ENCODE measurements at regions not wholly inside any gene's neighbourhood (a gene's known extent, or its start where the extent isn't known, plus 50 kb on each side); places are given as distances from the start of the nearest gene placed in this dataset.
A peak's percentile ranks its signal among the peaks of the same experiment; 100 is the strongest.

DNA sequence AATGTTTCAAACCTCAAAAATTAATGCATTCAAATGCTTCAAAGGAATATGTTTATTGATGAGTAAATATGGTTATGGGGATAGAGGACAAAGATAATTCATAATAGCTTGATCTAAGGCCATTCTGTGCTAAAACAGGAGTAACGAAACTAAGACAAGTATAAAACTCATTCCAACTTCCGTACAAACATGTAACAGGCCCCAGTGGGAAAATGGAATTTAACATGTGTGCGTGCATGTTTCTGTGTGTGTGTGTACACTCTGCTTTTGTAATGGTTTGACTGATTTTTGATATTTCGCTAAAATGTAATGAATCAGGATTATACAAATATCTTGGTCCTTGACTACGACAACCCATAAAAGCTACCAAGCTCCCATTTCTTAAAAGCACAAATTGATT is 91.0 kb downstream of the KLF12 start:
- Mint-ChIP-seq H3K4me3 (no peak overlapping the region), H3K36me3 (ENCODE audit: low read depth) (peaks cover 14% of the 10 kb centered on the region), H3K9me3 (ENCODE audit: insufficient read depth) (no peaks in the 10 kb centered on the region), H3K27ac (no peak overlapping the region), H3K4me1 (ENCODE audit: low read depth) (peaks cover 17% of the 10 kb centered on the region), H3K27me3 (ENCODE audit: low read depth) (no peaks in the 10 kb centered on the region)
- DNase-seq (no peak), ATAC-seq (no peak)
- POLR2A ChIA-PET = no interaction called here
- CTCF ChIA-PET = interaction anchor here (1.1 to 2.6 kb wide), 3 partner anchors 12 to 244 kb away, joined by 3 to 5 read pairs (median 4); no protein-coding TSS in a partner anchor

DNA sequence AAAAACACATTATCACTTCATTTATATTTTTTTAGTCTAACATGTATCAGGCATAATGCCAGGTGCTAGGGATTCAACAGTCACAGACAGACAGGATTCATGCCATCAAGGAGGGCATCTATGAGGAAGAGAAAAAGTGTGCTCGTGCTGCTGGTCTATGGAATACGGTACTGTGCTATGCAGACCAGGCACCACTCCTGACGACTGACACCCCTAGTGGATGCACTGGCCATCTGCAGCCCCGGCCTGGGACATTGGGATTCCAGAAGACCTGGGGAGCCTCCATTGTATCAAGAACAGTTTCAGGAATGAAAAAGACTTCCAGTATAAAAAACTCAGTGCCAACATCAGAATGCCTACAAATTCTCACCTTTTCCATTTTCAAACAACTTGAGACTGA is 94.0 kb downstream of the KLF12 start:
- no peak for ATAC-seq
- Mint-ChIP-seq H3K4me1 (ENCODE audit: low read depth) (peaks cover 37% of the 10 kb centered on the region), H3K27ac (no peak overlapping the region), H3K9me3 (ENCODE audit: insufficient read depth) (no peaks in the 10 kb centered on the region), H3K36me3 (ENCODE audit: low read depth) (peaks cover 15% of the 10 kb centered on the region), H3K4me3 (no peak overlapping the region), H3K27me3 (ENCODE audit: low read depth) (no peaks in the 10 kb centered on the region)
- no peak for DNase-seq
- POLR2A ChIA-PET = interaction anchor here (0.6 kb wide), 1 partner anchor 1561 kb away, joined by 3 read pairs; no protein-coding TSS in a partner anchor
- CTCF ChIA-PET = interaction anchor here (0.7 to 1.7 kb wide), 5 partner anchors 17 to 211 kb away, joined by 3 to 4 read pairs (median 3); no protein-coding TSS in a partner anchor

DNA sequence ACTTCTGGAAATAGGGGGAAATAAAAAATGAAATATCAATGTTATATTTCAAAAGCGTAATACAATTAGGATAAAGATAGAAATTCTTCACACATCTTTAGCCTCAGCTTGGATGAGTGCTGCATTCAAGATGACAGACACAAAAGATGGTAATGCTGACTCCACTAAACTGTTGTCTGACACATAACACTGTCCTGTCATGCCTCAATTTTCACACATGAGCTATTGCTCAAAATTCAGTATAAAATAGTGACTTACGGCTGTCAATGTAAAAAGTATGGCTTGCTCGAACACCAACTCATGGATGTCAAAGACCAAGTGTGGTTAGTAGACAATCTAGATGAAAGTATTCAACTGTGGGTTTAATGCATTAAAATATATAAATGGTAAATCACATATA is 94.5 kb downstream of the KLF12 start:
- Mint-ChIP-seq H3K36me3 (ENCODE audit: low read depth) (peaks cover 16% of the 10 kb centered on the region), H3K4me3 (no peak overlapping the region), H3K9me3 (ENCODE audit: insufficient read depth) (no peaks in the 10 kb centered on the region), H3K27me3 (ENCODE audit: low read depth) (no peaks in the 10 kb centered on the region), H3K4me1 (ENCODE audit: low read depth) (peaks cover 39% of the 10 kb centered on the region), H3K27ac (no peak overlapping the region)
- no peak for DNase-seq
- ChIA-PET CTCF (interaction anchor here (1.0 kb wide), 1 partner anchor 10 kb away, joined by 4 read pairs; no protein-coding TSS in a partner anchor), POLR2A (no interaction called here)
- no peak for ATAC-seq

DNA sequence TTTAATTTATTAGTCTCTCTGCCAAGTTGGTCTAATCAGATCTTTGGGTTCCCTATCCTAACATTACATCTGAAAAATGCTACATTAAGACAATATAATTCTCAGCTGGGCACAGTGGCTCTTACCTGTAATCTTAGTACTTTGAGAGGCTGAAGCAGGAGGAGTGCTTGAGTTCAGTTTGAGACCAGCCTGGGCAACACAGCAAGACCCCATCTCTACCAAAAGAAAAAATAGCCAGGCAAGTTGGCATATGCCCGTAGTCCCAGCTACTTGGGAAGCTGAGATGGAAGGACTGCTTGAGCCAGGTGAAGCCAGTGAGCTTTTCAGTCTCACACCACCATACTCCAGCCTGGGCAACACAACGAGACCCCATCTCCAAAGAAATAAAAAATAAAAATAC is 95.0 kb downstream of the KLF12 start:
- DNase-seq = no peak
- ChIA-PET POLR2A (interaction anchor here (0.7 kb wide), 1 partner anchor 96 kb away, joined by 3 read pairs; no protein-coding TSS in a partner anchor), CTCF (interaction anchor here (0.6 to 1.0 kb wide), 3 partner anchors 10 to 94 kb away, joined by 3 to 4 read pairs (median 3); no protein-coding TSS in a partner anchor)
- Mint-ChIP-seq H3K36me3 (ENCODE audit: low read depth) (peaks cover 14% of the 10 kb centered on the region), H3K27ac (no peak overlapping the region), H3K4me1 (ENCODE audit: low read depth) (peaks cover 37% of the 10 kb centered on the region), H3K4me3 (no peak overlapping the region), H3K27me3 (ENCODE audit: low read depth) (no peaks in the 10 kb centered on the region), H3K9me3 (ENCODE audit: insufficient read depth) (no peaks in the 10 kb centered on the region)
- ATAC-seq = no peak

DNA sequence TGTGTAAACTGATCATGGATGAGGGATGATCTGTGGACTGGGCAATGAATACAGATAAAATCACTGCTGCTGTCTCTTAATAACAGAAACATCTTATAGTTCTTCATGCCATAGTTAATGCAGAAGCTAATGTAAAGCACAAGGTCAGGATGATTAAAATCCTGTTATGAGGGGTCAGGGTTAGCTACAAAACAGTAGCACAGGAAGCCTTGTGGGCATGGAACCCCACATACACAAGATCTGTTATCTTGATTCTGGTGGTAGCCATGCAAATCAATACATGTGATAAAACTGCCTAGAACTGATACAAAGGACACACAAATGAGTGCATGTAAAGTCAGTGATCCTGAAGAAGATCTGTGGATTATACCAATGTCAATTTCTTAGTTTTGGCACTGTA is 96.4 kb downstream of the KLF12 start:
- DNase-seq (peak; percentile 29), ATAC-seq (peak; percentile 70)
- no peak overlapping the region for H3K4me3 Mint-ChIP-seq
- ChIA-PET CTCF (interaction anchor here (1.6 to 3.3 kb wide), 2 partner anchors 10 to 13 kb away, joined by 7 to 10 read pairs; no protein-coding TSS in a partner anchor), POLR2A (no interaction called here)
- no peaks in the 10 kb centered on the region for H3K27me3 Mint-ChIP-seq (ENCODE audit: low read depth)
- H3K9me3 Mint-ChIP-seq (ENCODE audit: insufficient read depth) = no peaks in the 10 kb centered on the region
- peaks cover 34% of the 10 kb centered on the region for H3K4me1 Mint-ChIP-seq (ENCODE audit: low read depth)
- no peak overlapping the region for H3K27ac Mint-ChIP-seq
- H3K36me3 Mint-ChIP-seq (ENCODE audit: low read depth) = peaks cover 10% of the 10 kb centered on the region

DNA sequence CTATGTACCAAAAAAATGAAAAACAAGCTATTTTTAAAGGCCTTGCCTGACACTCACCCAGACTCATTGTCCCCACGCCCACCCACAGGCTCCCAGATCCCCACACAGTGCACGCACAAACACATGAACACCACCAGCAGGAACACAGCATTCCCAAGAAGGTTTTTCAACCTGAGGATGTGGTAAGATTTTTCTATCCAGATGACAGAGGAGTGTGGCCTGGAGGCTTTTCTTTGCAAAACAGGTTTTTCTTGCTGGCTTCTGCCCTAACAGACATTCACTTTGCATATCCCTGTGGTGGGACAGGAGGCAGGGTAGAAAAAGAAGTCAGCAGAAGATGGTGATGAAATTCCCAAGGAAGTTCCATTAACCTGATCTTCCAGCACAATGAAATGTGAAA is 97.8 kb downstream of the KLF12 start:
- ChIA-PET POLR2A (no interaction called here), CTCF (interaction anchor here (3.3 kb wide), 1 partner anchor 11 kb away, joined by 10 read pairs; no protein-coding TSS in a partner anchor)

DNA sequence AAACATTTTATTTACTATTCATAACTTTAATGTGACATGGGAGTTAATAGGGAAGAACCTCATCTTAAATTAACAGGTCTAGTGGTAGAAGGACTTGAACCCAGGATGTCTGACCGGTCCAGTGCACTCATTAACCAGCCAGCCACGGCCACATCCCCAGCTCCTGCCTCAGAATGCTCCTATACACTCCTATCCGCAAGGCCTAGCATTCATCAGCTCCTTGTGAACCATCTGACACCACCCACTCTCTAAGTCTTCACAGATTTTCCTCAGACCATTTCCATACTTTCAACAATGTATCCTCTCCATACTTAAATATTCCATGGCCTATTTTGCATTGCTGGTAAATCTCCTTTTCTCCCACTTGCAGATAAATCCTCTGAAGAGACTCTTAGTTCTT is 98.3 kb downstream of the KLF12 start:
- ATAC-seq = no peak
- POLR2A ChIA-PET = no interaction called here
- CTCF ChIA-PET = interaction anchor here (0.9 to 3.3 kb wide), 3 partner anchors 11 to 251 kb away, joined by 3 to 10 read pairs (median 4); no protein-coding TSS in a partner anchor
- no peaks in the 10 kb centered on the region for H3K27me3 Mint-ChIP-seq (ENCODE audit: low read depth)
- peaks cover 7% of the 10 kb centered on the region for H3K9me3 Mint-ChIP-seq (ENCODE audit: insufficient read depth)
- H3K27ac Mint-ChIP-seq = no peak overlapping the region
- DNase-seq = no peak
- peaks cover 34% of the 10 kb centered on the region for H3K4me1 Mint-ChIP-seq (ENCODE audit: low read depth)
- no peak overlapping the region for H3K4me3 Mint-ChIP-seq
- H3K36me3 Mint-ChIP-seq (ENCODE audit: low read depth) = peaks cover 16% of the 10 kb centered on the region

More for the DNA sequence above, 97.8 kb downstream of the KLF12 start:
- peaks cover 3% of the 10 kb centered on the region for H3K9me3 Mint-ChIP-seq (ENCODE audit: insufficient read depth)
- H3K4me1 Mint-ChIP-seq (ENCODE audit: low read depth) = peaks cover 36% of the 10 kb centered on the region
- H3K27ac Mint-ChIP-seq = no peak overlapping the region
- no peak overlapping the region for H3K4me3 Mint-ChIP-seq
- H3K36me3 Mint-ChIP-seq (ENCODE audit: low read depth) = peaks cover 14% of the 10 kb centered on the region
- ATAC-seq (no peak), DNase-seq (no peak)
- H3K27me3 Mint-ChIP-seq (ENCODE audit: low read depth) = no peaks in the 10 kb centered on the region

DNA sequence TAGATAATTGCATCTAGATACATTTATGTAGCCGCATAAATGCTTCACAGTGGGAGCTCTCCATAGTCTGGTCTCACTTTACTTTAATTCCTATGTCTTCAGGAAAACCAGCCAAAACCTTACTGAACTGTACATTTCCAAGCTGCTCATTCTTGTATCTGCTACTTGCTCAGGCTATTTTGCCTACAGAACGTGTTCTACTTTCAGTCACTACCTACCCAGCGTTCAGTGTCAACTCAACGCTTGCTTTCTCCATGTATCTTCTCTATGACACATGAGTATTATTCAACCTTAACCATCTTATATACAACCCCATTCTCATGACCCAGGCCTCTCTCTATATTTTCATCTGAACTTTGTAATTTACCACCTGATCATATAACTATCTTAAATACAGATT is 101.9 kb downstream of the KLF12 start:
- Mint-ChIP-seq H3K4me1 (ENCODE audit: low read depth) (peaks cover 37% of the 10 kb centered on the region), H3K36me3 (ENCODE audit: low read depth) (peaks cover 20% of the 10 kb centered on the region), H3K27me3 (ENCODE audit: low read depth) (no peaks in the 10 kb centered on the region), H3K4me3 (no peak overlapping the region), H3K9me3 (ENCODE audit: insufficient read depth) (peaks cover 7% of the 10 kb centered on the region), H3K27ac (no peak overlapping the region)
- no peak for DNase-seq
- ChIA-PET POLR2A (no interaction called here), CTCF (interaction anchor here (1.0 to 1.1 kb wide), 2 partner anchors 12 to 254 kb away, joined by 4 read pairs; no protein-coding TSS in a partner anchor)
- no peak for ATAC-seq

DNA sequence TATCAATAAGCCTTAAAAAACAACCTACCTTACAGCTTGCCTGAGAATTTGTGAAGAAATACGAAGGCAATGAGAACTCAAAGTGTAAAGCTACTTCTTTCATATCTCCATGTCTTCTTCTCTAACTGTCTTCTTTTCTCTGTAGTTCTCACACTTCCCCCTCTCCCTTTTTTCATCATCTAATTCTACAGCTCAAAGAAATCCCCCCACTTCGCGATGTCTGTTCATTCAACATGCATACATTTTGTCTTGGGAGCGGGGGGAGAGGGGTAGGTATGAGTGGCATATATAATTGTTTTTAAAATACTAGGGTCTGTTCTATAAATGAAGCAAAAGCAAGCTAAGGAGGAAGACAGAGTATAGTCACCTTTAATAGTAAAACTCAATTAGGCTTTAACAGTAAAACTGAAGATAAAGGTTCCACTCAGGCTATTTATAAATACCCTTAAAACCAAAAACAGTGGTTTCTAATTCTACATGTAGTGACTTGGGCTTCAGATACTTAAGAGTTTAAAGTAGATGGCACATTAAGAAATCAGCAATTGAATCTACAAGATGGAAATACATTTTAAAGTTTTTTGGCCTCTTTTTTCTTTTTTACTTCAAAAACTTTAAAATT is 106.9 kb downstream of the KLF12 start:
- POLR2A ChIA-PET = interaction anchor here (0.6 to 1.6 kb wide), 7 partner anchors 28 to 261 kb away, joined by 3 to 14 read pairs (median 4); no protein-coding TSS in a partner anchor
- Mint-ChIP-seq H3K9me3 (ENCODE audit: insufficient read depth) (peaks cover 16% of the 10 kb centered on the region), H3K4me3 (peak overlapping the region; percentile 71), H3K27ac (peak overlapping the region; percentile 91), H3K27me3 (ENCODE audit: low read depth) (no peaks in the 10 kb centered on the region), H3K4me1 (ENCODE audit: low read depth) (peaks cover 43% of the 10 kb centered on the region), H3K36me3 (ENCODE audit: low read depth) (peaks cover 38% of the 10 kb centered on the region)
- CTCF ChIA-PET = interaction anchor here (0.7 to 1.3 kb wide), 5 partner anchors 35 to 260 kb away, joined by 3 to 9 read pairs (median 4); partner anchors contain the start of gene KLF12
- peak; percentile 32 for ATAC-seq
- no peak for DNase-seq

DNA sequence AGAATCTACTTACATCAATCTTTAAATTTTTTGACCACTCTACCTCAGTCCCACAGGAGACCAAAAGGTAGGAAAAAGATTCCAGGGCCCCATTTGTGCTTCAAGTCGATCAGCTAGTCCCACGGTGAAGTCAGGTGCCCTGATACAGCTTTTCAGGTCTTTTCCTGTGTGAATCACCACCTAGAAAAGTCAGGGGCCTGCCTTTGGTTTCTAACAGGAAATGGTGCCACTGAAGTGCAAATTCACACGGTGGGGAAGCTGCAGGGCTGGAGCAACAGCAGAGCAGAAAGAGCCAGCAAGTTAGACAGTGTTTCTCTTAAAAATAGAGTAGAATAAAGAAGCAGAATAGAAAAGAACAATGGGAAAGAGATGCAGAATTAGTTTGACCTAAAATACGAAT is 107.5 kb downstream of the KLF12 start:
- DNase-seq (peak; percentile 81), ATAC-seq (peak; percentile 98)
- ChIA-PET POLR2A (interaction anchor here (0.6 to 1.6 kb wide), 9 partner anchors 27 to 262 kb away, joined by 3 to 14 read pairs (median 4); no protein-coding TSS in a partner anchor), CTCF (interaction anchor here (0.7 to 1.3 kb wide), 5 partner anchors 36 to 260 kb away, joined by 3 to 9 read pairs (median 4); partner anchors contain the start of gene KLF12)
- peaks cover 21% of the 10 kb centered on the region for H3K9me3 Mint-ChIP-seq (ENCODE audit: insufficient read depth)
- peaks cover 43% of the 10 kb centered on the region for H3K4me1 Mint-ChIP-seq (ENCODE audit: low read depth)
- no peaks in the 10 kb centered on the region for H3K27me3 Mint-ChIP-seq (ENCODE audit: low read depth)
- peaks cover 41% of the 10 kb centered on the region for H3K36me3 Mint-ChIP-seq (ENCODE audit: low read depth)
- peak overlapping the region; percentile 71 for H3K4me3 Mint-ChIP-seq
- peak overlapping the region; percentile 91 for H3K27ac Mint-ChIP-seq

DNA sequence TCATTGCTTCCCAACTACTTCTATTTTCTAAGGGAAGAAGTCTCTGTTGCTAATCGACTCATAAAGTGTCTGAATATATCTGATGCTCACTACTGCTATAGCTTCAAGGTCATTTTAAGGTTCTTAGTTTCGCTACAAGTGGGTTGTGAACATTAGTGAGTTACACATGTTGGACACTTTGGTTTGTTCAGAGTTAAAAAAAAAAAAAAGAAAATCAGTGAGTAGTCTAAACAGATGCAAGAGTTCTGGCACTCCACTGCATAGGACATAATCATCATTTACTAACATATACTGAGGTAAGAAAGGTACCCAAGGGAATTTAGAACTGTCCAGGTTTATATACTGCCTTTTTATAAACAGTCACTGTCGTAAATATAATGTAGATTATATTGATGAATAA is 108.8 kb downstream of the KLF12 start:
- peaks cover 43% of the 10 kb centered on the region for H3K36me3 Mint-ChIP-seq (ENCODE audit: low read depth)
- H3K27ac Mint-ChIP-seq = no peak overlapping the region
- ChIA-PET CTCF (interaction anchor here (0.9 to 1.7 kb wide), 3 partner anchors 8 to 13 kb away, joined by 3 to 10 read pairs (median 3); no protein-coding TSS in a partner anchor), POLR2A (no interaction called here)
- peaks cover 13% of the 10 kb centered on the region for H3K9me3 Mint-ChIP-seq (ENCODE audit: insufficient read depth)
- peaks cover 40% of the 10 kb centered on the region for H3K4me1 Mint-ChIP-seq (ENCODE audit: low read depth)
- no peaks in the 10 kb centered on the region for H3K27me3 Mint-ChIP-seq (ENCODE audit: low read depth)
- H3K4me3 Mint-ChIP-seq = no peak overlapping the region
- no peak for DNase-seq
- ATAC-seq = no peak

DNA sequence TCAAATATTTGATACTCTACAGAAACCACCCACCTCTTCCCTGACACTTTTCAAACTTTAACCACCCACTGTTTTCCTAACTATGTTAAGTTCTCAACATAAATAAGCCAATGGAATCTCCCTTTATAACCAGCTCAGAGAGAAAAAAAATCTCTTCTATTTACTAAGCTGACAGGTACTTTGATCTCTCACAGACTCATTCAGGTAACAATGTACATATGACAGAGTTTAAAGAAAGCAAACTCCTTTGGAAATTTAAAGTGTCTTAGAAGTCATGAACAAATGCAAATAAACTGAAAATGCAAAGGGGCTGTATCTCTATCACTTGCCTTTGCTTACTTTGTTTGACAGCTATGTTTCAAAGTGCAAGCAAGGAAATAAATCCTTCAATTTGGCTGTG is 109.3 kb downstream of the KLF12 start:
- DNase-seq = no peak
- CTCF ChIA-PET = interaction anchor here (0.9 to 1.7 kb wide), 4 partner anchors 7 to 39 kb away, joined by 3 to 10 read pairs (median 3); no protein-coding TSS in a partner anchor
- no peak overlapping the region for H3K27ac Mint-ChIP-seq
- no peak for ATAC-seq
- no peaks in the 10 kb centered on the region for H3K27me3 Mint-ChIP-seq (ENCODE audit: low read depth)
- H3K36me3 Mint-ChIP-seq (ENCODE audit: low read depth) = peaks cover 45% of the 10 kb centered on the region
- H3K4me3 Mint-ChIP-seq = no peak overlapping the region
- peaks cover 13% of the 10 kb centered on the region for H3K9me3 Mint-ChIP-seq (ENCODE audit: insufficient read depth)
- H3K4me1 Mint-ChIP-seq (ENCODE audit: low read depth) = peaks cover 37% of the 10 kb centered on the region
- POLR2A ChIA-PET = interaction anchor here (0.6 kb wide), 1 partner anchor 38 kb away, joined by 3 read pairs; no protein-coding TSS in a partner anchor
